Activated CD4-positive, alpha-beta T cell treated with anti-CD3 and anti-CD28 coated beads, Interleukin-10, Interleukin-2, amounts not matched to agents 100 ng/mL and 50 ng/mL, durations not matched to agents 16 hours and 8 hours (primary cell): ENCODE measurements at regions not wholly inside any gene's neighbourhood (a gene's known extent, or its start where the extent isn't known, plus 50 kb on each side); places are given as distances from the start of the nearest gene placed in this dataset.
"Not testable (repeated sequence)": the region's sequence is repeated elsewhere in the genome, so short reads cannot be mapped to it uniquely, and the experiment has no call there.

Experiments
- DNase-seq: peaks from one replicate; pipeline ENCODE4 v3.0.0-alpha.2; 2020

DNA sequence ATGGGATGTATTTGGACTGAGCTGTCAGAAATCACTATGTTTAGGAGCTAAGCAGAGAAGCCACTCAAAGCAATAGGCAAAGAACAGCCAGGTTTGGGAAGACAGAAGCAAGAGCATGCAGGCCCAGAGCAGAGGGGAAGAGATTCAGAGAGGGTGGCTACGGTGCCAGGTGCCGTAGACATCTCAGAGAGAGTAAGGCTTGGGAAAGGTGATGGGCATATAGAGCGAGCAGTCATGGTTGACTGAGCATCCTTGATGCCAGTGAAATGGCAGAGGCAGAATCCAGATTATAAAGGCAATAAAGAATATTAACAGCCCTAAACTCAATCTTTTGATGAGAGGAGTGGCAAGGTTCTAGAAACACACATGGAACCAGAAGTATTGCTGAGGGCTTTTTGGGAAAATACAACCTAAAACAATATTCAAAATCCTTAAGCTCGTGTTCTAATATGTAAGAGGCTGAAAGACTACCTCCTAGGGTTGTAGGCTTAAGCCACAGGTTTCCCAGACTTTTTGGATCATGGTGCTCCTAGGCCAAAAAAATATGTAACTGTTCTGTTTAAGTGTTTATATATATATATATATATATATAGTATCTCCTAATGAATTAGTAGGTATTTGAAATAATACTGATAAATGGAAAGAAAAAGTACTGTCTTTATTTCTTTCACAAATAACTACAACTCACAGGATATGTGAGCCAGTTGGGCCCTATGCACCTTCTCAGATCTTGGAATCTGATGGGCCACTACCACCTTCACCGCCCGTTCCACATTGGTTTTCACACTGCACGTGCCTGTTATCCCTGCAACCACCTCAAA is 113.3 kb downstream of the MYCN start:
- DNase-seq, result no peak

DNA sequence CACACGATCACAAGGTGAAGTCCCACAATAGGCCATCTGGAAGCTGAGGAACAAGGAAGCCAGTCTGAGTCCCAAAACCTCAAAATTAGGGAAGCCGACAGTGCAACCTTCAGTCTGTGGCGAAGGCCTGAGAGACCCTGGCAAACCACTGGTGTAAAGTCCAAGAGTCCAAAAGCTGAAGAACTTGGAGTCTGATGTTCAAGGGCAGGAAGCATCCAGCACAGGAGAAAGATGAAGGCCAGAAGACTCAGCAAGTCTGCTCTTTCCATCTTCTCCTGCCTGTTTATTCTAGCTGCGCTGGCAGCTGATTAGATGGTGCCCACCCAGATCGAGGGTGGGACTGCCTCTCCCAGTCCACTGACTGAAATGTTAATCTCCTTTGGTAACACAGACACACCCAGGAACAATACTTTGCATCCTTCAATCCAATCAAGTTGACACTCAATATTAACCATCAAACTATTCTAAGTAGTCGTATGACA is 112.3 kb downstream of the MYCN start:
- DNase-seq, result not testable (repeated sequence)

DNA sequence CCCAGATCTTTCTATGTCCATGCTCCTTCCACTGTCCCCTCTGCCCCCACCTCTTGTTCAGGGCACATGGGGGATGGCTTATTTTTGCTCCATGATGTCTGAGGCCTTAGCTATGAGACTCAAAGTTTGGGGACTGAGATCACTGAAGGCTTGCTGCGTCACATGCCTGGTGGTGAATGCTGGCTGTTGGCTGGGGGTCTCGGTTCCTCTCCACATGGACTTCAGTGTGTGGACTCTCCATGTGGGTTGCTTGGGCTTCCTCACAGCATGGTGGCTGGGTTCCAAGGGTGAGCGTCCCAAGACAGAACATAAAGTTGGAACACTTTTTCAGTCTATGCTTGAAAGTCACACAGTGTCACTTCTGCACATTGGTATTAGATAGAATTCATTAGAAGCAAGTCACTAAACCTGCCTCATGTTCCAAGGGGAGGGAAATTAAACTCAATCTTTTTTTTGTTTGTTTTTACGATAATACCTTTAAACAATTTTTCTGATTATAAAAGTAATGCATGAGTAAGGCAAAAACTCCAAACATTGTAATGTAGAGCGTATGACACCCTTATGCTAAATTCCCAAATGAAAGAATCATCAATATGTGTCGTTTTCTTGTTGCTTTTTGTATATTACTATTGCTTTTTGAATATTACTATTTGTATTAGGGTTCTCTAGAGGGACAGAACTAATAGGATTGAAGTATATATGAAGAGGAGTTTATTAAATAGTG is 111.7 kb downstream of the MYCN start:
- no peak for DNase-seq

DNA sequence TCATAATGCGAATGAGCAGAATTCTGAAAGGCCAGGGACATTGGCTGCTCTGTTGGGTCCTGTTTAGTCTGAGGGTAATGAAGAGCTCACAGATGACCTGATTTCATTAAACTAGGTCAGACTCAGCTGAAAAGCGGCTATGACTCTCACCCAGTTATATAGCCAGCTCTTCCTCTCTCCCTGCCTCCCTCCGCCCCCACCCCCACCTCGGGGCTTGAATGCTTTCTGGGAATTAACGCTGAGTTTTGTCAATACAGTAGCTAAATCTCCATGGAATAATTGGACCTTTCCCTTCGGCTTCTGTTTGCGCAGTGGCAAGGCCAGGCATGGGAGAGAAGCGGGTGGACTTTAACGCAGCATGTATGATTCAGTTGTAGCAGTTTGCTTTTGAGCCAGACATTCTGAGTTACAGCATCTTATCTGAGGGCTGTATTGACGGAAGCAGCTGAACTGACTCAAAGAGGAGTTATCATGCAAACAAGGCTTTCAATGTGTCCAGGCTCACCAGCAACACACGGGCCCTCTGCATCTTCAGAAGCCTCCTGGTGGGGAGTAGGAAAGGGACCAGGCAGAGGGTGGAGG is 110.6 kb downstream of the MYCN start:
- DNase-seq, result no peak

DNA sequence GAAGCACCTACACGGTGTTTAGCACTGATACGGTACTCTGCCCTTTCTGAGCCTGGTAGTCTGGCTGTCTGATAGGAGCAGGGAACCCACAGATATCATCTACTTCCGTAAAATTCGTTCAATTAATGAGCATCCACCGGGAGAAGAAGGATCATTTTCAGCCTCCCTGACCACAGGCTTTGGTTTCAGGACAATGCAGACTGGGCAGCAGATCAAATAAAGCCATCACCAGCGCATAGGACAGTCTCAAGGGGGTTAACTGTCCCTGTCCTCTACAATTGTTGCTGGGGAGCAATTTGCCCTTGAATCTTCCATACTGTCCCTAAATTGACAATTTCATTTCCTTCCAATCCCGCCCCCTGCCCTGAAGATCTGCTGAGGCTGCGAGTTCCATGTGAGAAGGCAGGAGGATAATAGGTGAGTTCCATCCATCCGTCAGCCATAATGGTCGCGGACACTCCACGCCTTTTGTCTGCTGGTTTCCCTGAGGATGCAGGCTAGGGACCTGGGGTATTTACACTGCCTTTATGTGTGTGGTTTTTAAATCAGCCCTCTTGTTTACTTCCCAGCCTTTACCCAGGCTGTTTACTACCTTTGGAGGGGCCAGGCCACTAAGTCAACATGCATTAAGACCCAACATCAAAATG is 110.0 kb downstream of the MYCN start:
- DNase-seq, result no peak

DNA sequence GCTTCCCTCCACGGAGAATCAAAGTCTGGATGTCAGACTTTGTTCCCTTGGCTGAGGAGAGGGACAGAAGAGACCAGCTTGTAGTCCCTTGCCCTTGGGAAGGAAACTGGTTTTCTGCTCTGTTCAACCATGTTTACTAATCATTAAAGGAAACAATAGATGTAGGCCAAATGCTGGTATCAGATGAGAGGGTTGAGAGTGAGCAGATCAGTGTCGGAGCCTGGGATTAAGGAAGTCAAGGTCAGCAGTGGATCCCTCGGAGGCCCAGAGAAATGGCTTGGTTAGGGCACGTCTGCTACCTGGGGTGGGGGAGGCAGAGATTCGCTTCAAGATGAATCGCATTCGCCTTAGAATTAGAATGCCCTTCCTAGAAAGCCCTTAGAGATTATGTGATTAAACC is 109.1 kb downstream of the MYCN start:
- DNase-seq, result no peak

DNA sequence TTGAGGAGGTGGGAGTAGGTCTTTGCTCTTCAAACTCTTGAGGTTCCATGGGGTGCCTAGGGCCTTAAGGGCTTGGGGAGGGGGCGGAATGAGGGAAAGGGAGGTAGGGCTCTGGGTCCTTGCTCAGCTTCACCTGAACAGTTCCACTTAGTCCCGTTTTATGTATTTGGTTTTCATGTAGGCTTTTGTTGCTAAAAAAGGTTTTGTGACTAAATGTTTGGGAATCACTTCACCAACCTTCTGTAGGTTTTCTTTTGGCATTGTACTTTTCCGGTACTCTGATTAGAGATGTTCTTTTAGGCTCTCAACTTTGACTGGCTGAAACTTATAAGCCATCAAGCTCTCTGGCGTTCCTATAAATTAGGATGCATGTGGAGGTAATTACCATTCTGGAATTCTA is 108.1 kb downstream of the MYCN start:
- no peak for DNase-seq

DNA sequence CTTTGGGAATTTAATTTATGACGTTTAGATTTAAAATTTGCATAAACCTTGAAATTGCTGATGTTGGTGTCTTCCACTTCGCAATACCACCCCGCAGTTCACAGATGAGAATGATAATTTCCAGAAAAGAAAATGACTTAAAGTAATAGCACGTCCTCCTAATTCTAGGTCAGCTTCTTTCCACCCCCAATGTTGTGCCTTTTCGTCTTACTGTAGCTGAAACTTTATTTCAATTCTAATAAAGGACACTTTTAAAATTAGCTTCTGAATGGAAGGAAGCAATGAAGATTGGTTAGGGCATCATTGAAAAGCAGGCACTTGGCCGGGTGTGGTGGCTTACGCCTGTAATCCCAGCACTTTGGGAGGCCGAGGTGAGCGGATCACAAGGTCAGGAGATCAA is 107.4 kb downstream of the MYCN start:
- DNase-seq, result no peak

DNA sequence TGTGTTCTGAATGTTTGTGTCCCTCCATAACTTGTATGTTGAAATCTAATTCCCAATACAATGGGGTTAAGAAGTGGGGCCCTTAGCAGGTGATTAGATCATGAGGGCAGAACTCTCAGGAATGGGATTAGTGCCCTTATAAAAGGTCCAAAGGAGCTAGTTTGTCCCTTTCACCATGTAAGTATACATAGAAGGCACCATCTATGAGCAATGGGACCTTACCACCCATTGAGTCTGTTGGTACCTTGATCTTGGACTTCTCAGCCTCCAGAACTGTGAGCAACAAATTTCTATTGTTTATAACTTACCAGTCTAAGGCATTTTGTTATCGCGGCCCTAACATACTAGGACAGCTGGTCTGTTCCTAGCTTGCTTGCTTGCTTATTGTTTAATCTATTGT is 106.3 kb downstream of the MYCN start:
- no peak for DNase-seq

DNA sequence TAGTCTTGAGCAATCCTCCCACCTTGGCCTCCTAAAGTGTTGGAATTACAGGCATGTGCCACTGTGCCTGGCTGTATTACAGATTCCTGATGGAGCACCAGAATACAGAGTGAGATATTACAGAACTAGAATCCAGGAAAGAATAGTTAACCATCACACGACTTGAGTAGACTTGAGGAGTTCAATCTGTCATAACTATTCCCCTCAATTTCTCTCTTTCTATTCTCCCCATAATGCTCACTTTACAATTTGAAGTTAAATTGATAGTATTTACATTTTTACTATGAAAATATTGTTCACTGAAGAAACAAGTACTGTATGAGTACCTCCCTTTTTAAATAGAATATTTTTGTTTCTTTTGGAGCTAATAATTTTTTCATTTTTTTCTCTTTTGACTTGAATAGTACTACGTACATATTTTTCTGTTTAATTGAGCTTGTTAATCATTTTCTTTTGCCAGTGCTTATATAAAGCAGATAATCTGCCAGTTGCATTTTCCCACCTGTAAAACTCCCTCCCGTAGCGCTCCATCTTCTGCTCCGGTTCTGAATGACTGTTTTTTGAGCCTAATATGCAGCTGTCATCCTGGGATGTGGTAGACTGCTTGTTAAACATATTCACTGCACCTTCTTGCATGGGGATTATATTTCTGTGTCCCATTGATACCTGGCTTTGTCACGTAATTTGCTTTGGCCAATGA is 105.5 kb downstream of the MYCN start:
- no peak for DNase-seq

DNA sequence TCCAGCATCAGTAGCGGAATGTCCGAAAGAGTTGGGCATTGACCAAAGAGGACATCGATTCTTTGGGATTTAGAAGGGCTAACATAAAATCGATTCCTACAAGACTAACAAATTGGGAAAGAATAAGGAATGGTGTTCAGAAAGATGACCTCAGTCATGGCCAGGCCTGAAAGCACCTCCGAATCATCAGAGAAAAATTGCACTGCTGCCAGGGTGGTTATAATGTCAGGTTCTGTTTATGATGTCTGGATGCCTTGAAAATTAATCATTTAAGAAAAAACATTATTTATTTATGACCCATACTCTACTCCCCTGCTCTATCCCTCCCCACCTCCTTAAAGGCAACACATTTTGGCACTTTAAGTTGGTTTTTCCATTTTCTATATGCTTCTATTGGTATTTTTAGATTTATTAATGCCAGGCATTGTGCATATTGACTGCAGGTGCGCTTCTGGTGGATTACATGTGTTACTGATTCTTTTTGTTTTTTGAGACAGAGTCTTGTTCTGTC is 104.7 kb downstream of the MYCN start:
- no peak for DNase-seq

DNA sequence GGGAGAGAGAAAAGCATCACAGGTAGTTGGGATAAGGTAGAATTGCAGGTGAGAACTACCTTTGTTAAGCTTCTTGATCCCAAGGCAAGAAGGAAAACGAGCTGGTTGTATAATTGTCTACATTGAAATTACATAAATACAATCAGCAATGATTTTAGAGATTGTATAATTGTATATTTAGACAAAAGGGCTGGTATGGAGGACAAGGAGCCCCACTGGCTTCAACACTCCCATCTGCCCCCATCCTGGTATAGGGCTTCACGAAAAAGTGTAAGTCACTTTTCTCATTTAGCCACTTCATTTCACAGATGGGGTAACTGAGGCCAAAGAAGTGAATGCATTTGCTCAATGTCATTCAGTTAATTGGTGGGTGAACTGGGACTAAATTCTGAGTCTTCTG is 103.3 kb downstream of the MYCN start:
- no peak for DNase-seq

DNA sequence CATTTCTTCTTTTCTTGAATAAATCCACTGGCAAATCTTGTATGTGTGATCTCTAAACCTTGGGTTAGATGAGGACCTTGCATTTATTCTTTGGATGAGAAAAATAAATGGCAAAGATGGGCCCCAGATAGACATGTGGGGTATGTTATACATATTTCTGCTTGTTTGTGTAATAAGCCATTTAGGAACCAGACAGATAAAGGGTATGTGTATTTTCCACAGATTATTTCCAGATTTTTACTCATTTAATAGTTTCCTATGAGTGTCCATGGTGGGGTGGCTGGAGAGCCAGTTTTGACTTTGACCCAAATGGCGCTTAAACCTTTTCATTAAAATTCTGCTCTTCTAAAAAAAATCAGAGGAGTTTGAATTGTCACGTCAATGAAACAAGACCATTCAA is 102.8 kb downstream of the MYCN start:
- no peak for DNase-seq

DNA sequence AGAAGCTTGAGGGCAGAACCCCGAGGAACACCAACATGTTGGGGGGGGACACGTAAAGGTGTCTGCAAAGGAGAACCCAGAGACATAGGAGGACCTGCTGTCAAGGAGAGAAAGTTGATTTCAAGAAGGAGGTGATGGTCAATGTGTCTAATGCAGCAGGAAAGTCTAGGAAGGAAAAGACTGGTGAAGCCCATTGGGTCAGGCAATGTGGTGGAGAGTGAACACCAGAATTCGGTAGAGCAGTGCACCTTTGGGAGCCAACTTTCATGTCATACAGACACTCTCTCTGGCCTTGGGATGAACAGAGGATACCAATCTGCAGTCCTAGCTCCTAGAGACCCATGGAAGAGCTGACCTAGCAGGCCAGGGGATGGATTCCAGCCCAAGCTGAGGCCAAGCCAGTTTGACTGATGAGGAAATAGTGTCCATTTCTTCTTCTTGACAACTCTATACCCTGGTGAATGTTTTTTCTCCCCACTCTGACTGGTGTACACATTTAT is 101.9 kb downstream of the MYCN start:
- DNase-seq, result no peak

DNA sequence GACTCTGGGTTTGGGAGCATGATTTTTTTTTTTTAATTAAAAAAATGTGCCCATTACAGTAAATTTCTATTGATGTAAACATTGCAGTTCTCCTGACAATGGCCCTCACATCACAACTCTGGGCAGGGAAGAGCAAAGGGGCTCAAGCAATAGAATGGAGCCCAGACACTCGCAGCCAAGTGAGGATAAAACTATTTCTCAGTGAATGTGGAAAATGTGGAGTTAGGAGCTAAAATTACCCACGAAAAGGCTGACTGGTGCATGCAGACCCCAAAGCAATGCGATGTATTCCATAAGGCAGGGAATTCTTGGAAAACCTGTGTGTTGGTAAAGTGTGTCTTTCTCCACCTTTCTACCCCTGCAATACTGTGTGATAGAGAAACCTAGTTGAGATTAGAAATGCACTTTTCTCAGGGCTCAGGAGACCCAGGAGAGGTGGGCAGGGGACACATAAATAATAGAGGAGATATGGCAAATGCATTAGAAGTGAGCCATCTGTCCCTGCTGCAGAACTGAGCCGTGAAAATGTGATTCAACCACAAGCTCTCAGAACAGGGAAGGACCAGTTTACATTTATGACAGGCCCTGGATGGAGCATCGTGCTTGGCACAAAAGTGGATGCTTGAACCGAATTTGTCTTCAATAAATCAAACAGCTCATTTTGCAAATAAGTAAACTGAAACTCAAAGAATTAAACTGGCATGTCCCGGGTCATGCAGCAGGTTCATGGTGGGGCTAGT is 100.1 kb downstream of the MYCN start:
- DNase-seq, result no peak

DNA sequence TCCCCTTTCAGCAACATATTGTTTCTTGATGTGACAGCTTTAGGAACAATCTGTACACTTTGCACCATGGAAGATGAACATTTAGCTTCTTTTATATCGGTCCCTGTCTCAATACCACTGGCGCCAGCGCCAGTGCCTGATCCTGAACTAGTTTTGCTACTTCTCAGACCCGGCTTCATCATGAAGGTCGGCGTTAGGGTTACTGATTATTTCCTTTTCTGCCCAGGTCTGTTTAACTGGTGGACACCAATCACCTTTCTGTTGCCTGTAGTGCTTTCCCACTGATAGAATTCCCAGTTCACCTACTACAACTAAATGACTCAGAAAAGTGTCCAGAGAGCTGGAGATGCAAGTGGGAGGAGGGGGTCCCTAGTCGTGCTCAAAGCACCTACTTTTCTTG is 99.5 kb downstream of the MYCN start:
- DNase-seq, result no peak

DNA sequence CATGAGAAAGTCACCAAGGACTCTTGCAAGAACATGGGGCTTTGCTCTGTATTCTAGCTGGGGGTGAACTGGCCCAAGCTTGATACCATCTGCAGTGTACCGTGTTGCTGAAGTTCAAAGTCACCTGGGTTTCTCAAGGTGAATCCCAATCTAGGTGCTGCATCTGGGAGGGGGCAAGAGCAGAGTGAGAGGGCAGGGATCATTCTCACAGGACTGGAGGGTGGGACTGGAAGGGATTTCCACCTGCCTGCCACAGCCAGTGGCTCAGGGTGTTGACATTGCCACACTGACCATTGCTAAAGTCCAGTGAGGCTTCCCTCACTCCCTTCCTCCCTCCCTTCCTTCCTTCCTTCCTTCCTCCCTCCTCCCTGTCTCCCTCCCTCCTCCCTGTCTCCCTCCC is 98.7 kb downstream of the MYCN start:
- no peak for DNase-seq

DNA sequence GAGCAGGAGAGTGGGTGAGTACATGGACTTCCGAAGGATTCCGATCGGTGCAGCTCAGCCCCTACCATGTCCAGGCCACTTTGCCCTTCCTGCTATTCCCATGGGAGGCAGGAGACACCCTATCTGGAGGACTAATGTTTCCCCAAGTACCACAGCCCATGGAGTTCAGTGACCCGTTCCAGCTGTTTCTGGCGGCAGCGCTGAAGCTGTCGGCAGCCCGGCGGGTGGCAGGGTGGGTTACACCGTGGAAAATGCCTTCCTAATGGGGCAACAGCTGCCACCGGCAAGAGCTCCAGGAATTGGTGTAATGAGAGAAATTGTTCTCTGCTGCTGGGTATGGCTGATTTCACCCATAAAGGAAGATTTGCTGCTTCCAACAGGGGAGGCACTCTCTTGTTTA is 98.3 kb downstream of the MYCN start:
- no peak for DNase-seq

DNA sequence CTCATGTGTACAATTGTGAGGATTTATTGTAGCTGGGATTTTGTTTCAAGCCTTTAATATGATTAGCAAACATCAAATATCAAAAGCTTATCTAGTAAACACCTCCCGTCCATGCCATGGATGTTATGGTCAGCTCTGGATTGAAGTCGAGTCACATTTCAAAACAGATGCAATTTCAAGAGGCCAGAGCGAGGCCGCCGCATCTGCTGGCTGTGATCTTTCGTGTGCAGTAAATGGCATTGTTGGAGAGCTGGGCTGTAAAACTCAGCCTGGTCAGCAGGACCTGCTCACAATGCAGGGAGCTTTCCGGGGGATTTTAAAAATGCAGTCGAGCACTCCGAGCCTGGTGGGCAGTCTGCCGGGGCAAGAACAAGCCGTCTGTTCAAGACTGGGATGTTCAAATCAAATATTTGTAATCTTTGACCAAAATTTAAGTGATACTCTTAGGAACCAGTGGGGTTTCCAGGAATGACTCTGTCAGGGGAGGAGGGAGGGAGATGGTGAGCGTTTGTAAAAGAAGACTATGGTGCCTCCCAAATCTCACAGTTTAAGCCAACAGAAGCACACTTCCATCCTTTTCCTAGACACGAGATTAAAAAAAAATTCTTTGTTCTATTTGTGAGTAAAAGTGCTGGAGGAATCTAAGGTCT is 97.6 kb downstream of the MYCN start:
- no peak for DNase-seq

DNA sequence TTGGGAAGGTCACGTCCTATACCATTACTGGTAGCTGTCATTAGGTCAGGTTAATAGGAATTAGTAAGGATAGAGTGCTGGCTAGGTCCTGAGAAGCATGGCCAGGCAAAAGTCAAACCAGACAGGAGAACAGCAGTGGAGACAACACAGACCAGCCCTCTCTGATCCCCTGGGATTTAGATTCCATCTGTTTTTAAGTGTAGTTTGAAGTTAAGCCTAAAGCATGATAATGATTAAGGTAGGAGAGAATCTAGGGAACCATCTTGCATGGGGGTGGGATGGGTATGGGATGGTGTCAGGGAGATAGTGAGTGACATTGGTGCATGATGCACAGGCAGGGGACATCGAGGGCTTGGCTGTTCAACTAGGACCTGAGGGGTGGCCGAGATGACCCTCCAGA is 96.6 kb downstream of the MYCN start:
- no peak for DNase-seq
